Neural cell (in vitro differentiated cells): ENCODE measurements at regions not wholly inside any gene's neighbourhood (a gene's known extent, or its start where the extent isn't known, plus 50 kb on each side); places are given as distances from the start of the nearest gene placed in this dataset.

Source experiments
- H2AFZ ChIP-seq: fragments of 200-600, 300-800 bp; sonication (generic), shearing (Covaris generic); 2 replicates; pipeline ENCODE4 v1.6.0; 2014; ENCODE audit warnings: low read depth, mild to moderate bottlenecking, antibody characterized with exemption, low read length, moderate library complexity
- H3F3A ChIP-seq: fragments of 200-600 bp; shearing (Covaris generic); 2 replicates; pipeline ENCODE4 v1.6.1; 2016; ENCODE audit warnings: mild to moderate bottlenecking, moderate library complexity, mixed read lengths, antibody characterized with exemption, low read length; ENCODE audit not compliant: insufficient read depth, poor library complexity, severe bottlenecking
- H3K27ac ChIP-seq: fragments of 200-600, 300-800 bp; sonication (generic), shearing (Covaris generic); 2 replicates; pipeline ENCODE4 v1.5.1; 2014; ENCODE audit warnings: mild to moderate bottlenecking, low read length, moderate library complexity
- H3K27me3 ChIP-seq: fragments of 300-800, 200-600 bp; sonication (generic), shearing (Covaris generic); 2 replicates; pipeline ENCODE4 v1.6.0; 2014; ENCODE audit warnings: mild to moderate bottlenecking, low read depth, low read length, moderate library complexity; ENCODE audit not compliant: insufficient read depth
- H3K36me3 ChIP-seq: fragments of 300-800, 200-600 bp; sonication (generic), shearing (Covaris generic); 2 replicates; pipeline ENCODE4 v1.5.1; 2014; ENCODE audit warnings: mild to moderate bottlenecking, antibody characterized with exemption, low read length, moderate library complexity; ENCODE audit not compliant: insufficient read depth
- H3K4me2 ChIP-seq: fragments of 300-800, 200-600 bp; sonication (generic), shearing (Covaris generic); 2 replicates; pipeline ENCODE4 v1.6.0; 2014; ENCODE audit warnings: mild to moderate bottlenecking, low read length
- H3K4me3 ChIP-seq: fragments of 300-800, 200-600 bp; sonication (generic), shearing (Covaris generic); 2 replicates; pipeline ENCODE4 v1.5.1; 2014; ENCODE audit warnings: mild to moderate bottlenecking, low read length, moderate library complexity
- H3K79me2 ChIP-seq: fragments of 200-600 bp; shearing (Covaris generic); replicated peaks from 2 replicates; pipeline ENCODE4 v1.6.0; 2014; ENCODE audit warnings: mild to moderate bottlenecking, low read length, moderate library complexity; ENCODE audit not compliant: insufficient read depth
- H3K9ac ChIP-seq: fragments of 300-800, 200-600 bp; sonication (generic), shearing (Covaris generic); 2 replicates; pipeline ENCODE4 v1.6.1; 2016; ENCODE audit warnings: mild to moderate bottlenecking, low read length, mixed read lengths
- H3K9me2 ChIP-seq: fragments of 200-600 bp; shearing (Covaris generic); 2 replicates; pipeline ENCODE4 v1.6.1; 2016; ENCODE audit warnings: mild to moderate bottlenecking, low read length, mixed read lengths; ENCODE audit not compliant: insufficient read depth
- H3K9me3 ChIP-seq: fragments of 200-600, 300-800 bp; sonication (generic), shearing (Covaris generic); 2 replicates; pipeline ENCODE4 v1.6.1; 2016; ENCODE audit warnings: mild to moderate bottlenecking, mixed run types, low read length, moderate library complexity, mixed read lengths
- H4K20me1 ChIP-seq: fragments of 200-600 bp; shearing (Covaris generic); 2 replicates; pipeline ENCODE4 v1.6.1; 2016; ENCODE audit warnings: mild to moderate bottlenecking, mixed run types; ENCODE audit not compliant: insufficient read depth
- CTCF ChIP-seq: fragments of 450-650 bp; IDR thresholded peaks from 2 replicates; pipeline ENCODE4 v1.5.1; 2014; ENCODE audit warnings: antibody characterized with exemption, mild to moderate bottlenecking, moderate library complexity; ENCODE audit not compliant: poor library complexity, severe bottlenecking
- EP300 ChIP-seq: fragments of 450-650 bp; conservative IDR thresholded peaks from 2 replicates; pipeline ENCODE4 v1.6.1; 2014; ENCODE audit warnings: antibody characterized with exemption, mild to moderate bottlenecking, moderate library complexity; ENCODE audit not compliant: poor library complexity, severe bottlenecking
- EZH2 ChIP-seq: fragments of 200-600, 300-800 bp; shearing (Covaris generic), sonication (generic); IDR thresholded peaks from 2 replicates; pipeline ENCODE4 v1.6.1; 2014; ENCODE audit warnings: antibody characterized with exemption, low read length, borderline replicate concordance, mild to moderate bottlenecking; ENCODE audit not compliant: insufficient read depth, poor library complexity, severe bottlenecking
- MXI1 ChIP-seq: fragments of 450-650 bp; conservative IDR thresholded peaks from 2 replicates; pipeline ENCODE4 v1.6.1; 2014; ENCODE audit warnings: antibody characterized with exemption, mild to moderate bottlenecking; ENCODE audit not compliant: poor library complexity, severe bottlenecking
- POLR2AphosphoS5 ChIP-seq: IDR thresholded peaks from 2 replicates; pipeline ENCODE4 v1.6.1; 2012
- RAD21 ChIP-seq: fragments of 450-650 bp; conservative IDR thresholded peaks from 2 replicates; pipeline ENCODE4 v1.6.1; 2014; ENCODE audit warnings: antibody characterized with exemption, mild to moderate bottlenecking, moderate library complexity
- REST ChIP-seq: IDR thresholded peaks from 2 replicates; pipeline ENCODE4 v1.6.1; 2012; ENCODE audit warnings: borderline replicate concordance
- SMC3 ChIP-seq: fragments of 450-650 bp; conservative IDR thresholded peaks from 2 replicates; pipeline ENCODE4 v1.6.1; 2014; ENCODE audit warnings: antibody characterized with exemption, mild to moderate bottlenecking, moderate library complexity; ENCODE audit not compliant: poor library complexity
- TAF1 ChIP-seq: IDR thresholded peaks from 2 replicates; pipeline ENCODE4 v1.6.1; 2012; ENCODE audit warnings: low read depth

GRCh38 chr1:87834151-87834550 is 505.5 kb downstream of the LMO4 start:
- Histone ChIP-seq H4K20me1 (no peaks in the 10 kb centered on the region), H3K27me3 (no peaks in the 10 kb centered on the region), H3K27ac (no peak overlapping the region), H3K9me3 (no peaks in the 10 kb centered on the region), H3K9me2 (no peaks in the 10 kb centered on the region), H3K36me3 (no peaks in the 10 kb centered on the region), H3K9ac (no peak overlapping the region), H3K79me2 (no peaks in the 10 kb centered on the region), H3K4me3 (no peak overlapping the region), H3K4me2 (no peak overlapping the region), H2AFZ (no peak overlapping the region), H3F3A (no peaks in the 10 kb centered on the region)
- TF ChIP-seq TAF1 (no peak), EP300 (no peak), POLR2AphosphoS5 (no peak), RAD21 (no peak), MXI1 (no peak), REST (no peak), EZH2 (no peak), CTCF (no peak), SMC3 (no peak)

GRCh38 chr1:87834941-87835340 is 506.3 kb downstream of the LMO4 start:
- Histone ChIP-seq H3K27me3 (no peaks in the 10 kb centered on the region), H3K4me2 (no peak overlapping the region), H3K9me3 (no peaks in the 10 kb centered on the region), H2AFZ (no peak overlapping the region), H3K9ac (no peak overlapping the region), H3F3A (no peaks in the 10 kb centered on the region), H3K36me3 (no peaks in the 10 kb centered on the region), H3K9me2 (no peaks in the 10 kb centered on the region), H3K27ac (no peak overlapping the region), H3K79me2 (no peaks in the 10 kb centered on the region), H4K20me1 (no peaks in the 10 kb centered on the region), H3K4me3 (no peak overlapping the region)
- no peak for TF ChIP-seq EP300
- no peak for TF ChIP-seq TAF1
- no peak for TF ChIP-seq CTCF
- no peak for TF ChIP-seq POLR2AphosphoS5
- no peak for TF ChIP-seq SMC3
- no peak for TF ChIP-seq RAD21
- no peak for TF ChIP-seq EZH2
- TF ChIP-seq MXI1, result no peak
- TF ChIP-seq REST, result no peak
